ENCODE measurements at regions not wholly inside any gene's neighbourhood (a gene's known extent, or its start where the extent isn't known, plus 50 kb on each side); places are given as distances from the start of the nearest gene placed in this dataset.

DNA sequence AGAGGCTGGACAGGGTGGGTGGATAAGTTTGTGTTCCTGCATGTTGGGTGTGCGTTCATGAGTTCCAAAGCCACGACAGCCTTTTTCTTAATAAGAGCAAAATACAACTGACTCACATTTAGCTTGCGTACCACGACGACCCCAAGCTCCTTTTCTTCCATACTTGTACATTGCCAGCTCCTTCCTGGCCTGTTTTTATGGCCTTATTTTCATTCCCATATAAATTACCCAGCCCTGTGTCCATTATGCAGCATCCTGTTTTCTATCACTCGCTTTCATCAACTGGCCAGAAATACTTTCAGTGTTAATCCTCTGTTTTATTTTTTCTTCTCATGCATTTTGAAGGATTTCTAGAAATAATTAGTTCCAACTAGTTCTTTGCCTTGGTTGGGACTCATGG is 499.1 kb downstream of the FOXO1 start:
- TF ChIP-seq POLR2A (IDR thresholded peaks at IDR 0.05; ENCODE audit: low read length) (no peak), GATA1 (IDR thresholded peaks at IDR 0.05; ENCODE audit: low read depth, low read length) (no peak)

Measured in erythroblast (primary cell).